ENCODE measurements at regions not wholly inside any gene's neighbourhood (a gene's known extent, or its start where the extent isn't known, plus 50 kb on each side); places are given as distances from the start of the nearest gene placed in this dataset.

DNA sequence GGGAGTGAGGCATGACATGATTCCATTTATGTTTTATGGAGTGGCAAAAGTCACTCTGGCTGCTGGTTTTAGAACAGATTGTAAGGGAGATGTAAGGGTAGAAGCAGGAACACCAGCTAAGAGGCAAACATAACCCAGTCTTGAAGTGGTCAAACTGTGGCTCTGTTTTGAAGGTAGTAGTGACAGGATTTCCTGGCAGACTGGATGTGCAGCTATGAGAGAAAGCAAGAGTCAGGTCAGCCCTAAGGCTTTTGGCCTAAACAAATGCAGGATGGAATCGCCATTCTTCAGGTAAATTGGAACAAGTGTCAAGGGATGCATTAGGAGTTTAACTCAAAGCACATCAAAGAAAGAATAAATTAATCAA, 175.3 kb upstream of the AGR3 start:
- H3K79me2 ChIP-seq (ENCODE audit: control insufficient read depth, insufficient read depth, low read length) = no peaks in the 10 kb centered on the region

More for the DNA sequence above, 175.3 kb upstream of the AGR3 start:
- in situ Hi-C loops (cut with MboI) = no loop called here
- H3K9ac ChIP-seq (ENCODE audit: control insufficient read depth, insufficient read depth, low read length) = no peak overlapping the region
- H3K9me3 ChIP-seq (replicated peaks; ENCODE audit: control insufficient read depth, insufficient read depth, low read length) = no peaks in the 10 kb centered on the region
- FAIRE-seq (no peak), DNase-seq (ENCODE audit: low read depth, low spot score) (no peak), ATAC-seq (no peak)
- SMC1A ChIA-PET (ENCODE audit: uncharacterized antibody, unreplicated experiment) = interaction anchor here (0.6 to 1.8 kb wide), 5 partner anchors 14 to 102 kb away, joined by 3 to 5 read pairs (median 4); no protein-coding TSS in a partner anchor
- no peak overlapping the region for H3K27ac ChIP-seq (ENCODE audit: control insufficient read depth, insufficient read depth)
- no peaks in the 10 kb centered on the region for H3K27me3 ChIP-seq (replicated peaks in 1 of 2; ENCODE audit: control insufficient read depth in 2 of 2, insufficient read depth in 2 of 2, low read length in 1 of 2)
- intact Hi-C loops (cut with micrococcal nuclease; ENCODE audit: unreplicated experiment) = no loop called here
- RAD21 ChIA-PET (ENCODE audit: unreplicated experiment) = no interaction called here
- CTCF ChIA-PET = no interaction called here
- no peaks in the 10 kb centered on the region for H3K4me1 ChIP-seq (ENCODE audit: control insufficient read depth, insufficient read depth, low read length)
- no peak overlapping the region for H3K4me3 ChIP-seq
- no peak for TF ChIP-seq ATF2 (IDR thresholded peaks at IDR 0.05; ENCODE audit: low read length)
- TF ChIP-seq SIX5 (IDR thresholded peaks at IDR 0.05; ENCODE audit: low read depth, low read length, severe bottlenecking) = no peak
- no peak for TF ChIP-seq MEF2A (IDR thresholded peaks at IDR 0.05; ENCODE audit: insufficient read depth, low read depth, low read length)
- TF ChIP-seq CBX3 (IDR thresholded peaks at IDR 0.05; ENCODE audit: borderline replicate concordance, low read depth) = no peak
- no peak for TF ChIP-seq PRDM15 (CRISPR knock-in tag; IDR thresholded peaks at IDR 0.05)
- no peak for TF ChIP-seq CTCF (IDR thresholded peaks at IDR 0.05 in 2 of 3, conservative IDR thresholded peaks at IDR 0.05 in 1 of 3; ENCODE audit: control insufficient read depth in 2 of 3, extremely low read depth in 1 of 3, insufficient read depth in 1 of 3, low read depth in 3 of 3, low read length in 3 of 3)
- WGBS (ENCODE audit: insufficient coverage, insufficient replicate concordance, low lambda C conversion rate, missing lambda C conversion rate) = 93% methylated on average over 1 of the region's 1 CpG
- H4K20me1 ChIP-seq (ENCODE audit: control insufficient read depth, insufficient read depth) = no peaks in the 10 kb centered on the region
- H3K4me2 ChIP-seq (ENCODE audit: control insufficient read depth, insufficient read depth) = no peak overlapping the region
- no peak overlapping the region for H2AFZ ChIP-seq (ENCODE audit: control insufficient read depth, low read depth, low read length)
- POLR2A ChIA-PET = no interaction called here
- BruUV-seq (replicated peaks) = no TSS peak
- no peaks in the 10 kb centered on the region for H3K36me3 ChIP-seq (ENCODE audit: control insufficient read depth in 2 of 2, insufficient read depth in 2 of 2, low read length in 1 of 2)
